Neuronal stem cell (in vitro differentiated cells): ENCODE measurements at regions not wholly inside any gene's neighbourhood (a gene's known extent, or its start where the extent isn't known, plus 50 kb on each side); places are given as distances from the start of the nearest gene placed in this dataset.
A peak's percentile ranks its signal among the peaks of the same experiment; 100 is the strongest.

Experiments used
- DNase-seq: peaks from one replicate; pipeline ENCODE4 v3.0.0-alpha.2; 2013; ENCODE audit warnings: low spot score
- H2AFZ ChIP-seq: one replicate; pipeline ENCODE4 v1.6.1; 2013; ENCODE audit warnings: mild to moderate bottlenecking, low read length, inconsistent platforms
- H2AK5ac ChIP-seq: 2 replicates; pipeline ENCODE4 v1.6.1; 2013; ENCODE audit warnings: low read depth, mild to moderate bottlenecking, inconsistent platforms, low read length, moderate library complexity, mixed read lengths
- H2BK120ac ChIP-seq: 2 replicates; pipeline ENCODE4 v1.6.1; 2013; ENCODE audit warnings: low read depth, mild to moderate bottlenecking, inconsistent platforms, low read length, moderate library complexity, mixed read lengths
- H2BK12ac ChIP-seq: one replicate; pipeline ENCODE4 v1.6.1; 2013; ENCODE audit warnings: low read length, inconsistent platforms
- H2BK15ac ChIP-seq: 2 replicates; pipeline ENCODE4 v1.6.1; 2013; ENCODE audit warnings: mild to moderate bottlenecking, low read length, inconsistent platforms, mixed read lengths
- H2BK5ac ChIP-seq: one replicate; pipeline ENCODE4 v1.6.1; 2013; ENCODE audit warnings: inconsistent platforms, mild to moderate bottlenecking, low read length, moderate library complexity
- H3K14ac ChIP-seq: one replicate; pipeline ENCODE4 v1.6.1; 2013; ENCODE audit warnings: low read length, inconsistent platforms
- H3K18ac ChIP-seq: 2 replicates; pipeline ENCODE4 v1.6.1; 2013; ENCODE audit warnings: low read length, inconsistent platforms
- H3K23ac ChIP-seq: 2 replicates; pipeline ENCODE4 v1.6.1; 2013; ENCODE audit warnings: low read depth, mild to moderate bottlenecking, mixed read lengths, low read length, inconsistent platforms; ENCODE audit not compliant: poor library complexity
- H3K27ac ChIP-seq: replicated peaks from 3 replicates; pipeline ENCODE4 v1.5.1; 2013; ENCODE audit warnings: low read length, inconsistent platforms
- H3K27me3 ChIP-seq, 3 experiments: 2 replicates each; pipeline ENCODE4 v1.6.1; 2013; ENCODE audit warnings: low read length in 3 of 3, mild to moderate bottlenecking in 2 of 3, inconsistent platforms in 1 of 3, low read depth in 1 of 3, mixed read lengths in 1 of 3, moderate library complexity in 1 of 3; ENCODE audit not compliant: control insufficient read depth in 3 of 3, insufficient read depth in 3 of 3
- H3K36me3 ChIP-seq, 2 donors: replicated peaks in 1 of 2; 2 replicates each; pipeline ENCODE4 v1.6.1; 2013; ENCODE audit warnings: low read length in 2 of 2; ENCODE audit not compliant: control insufficient read depth in 2 of 2, insufficient read depth in 2 of 2
- H3K4ac ChIP-seq: 2 replicates; pipeline ENCODE4 v1.6.1; 2013; ENCODE audit warnings: inconsistent platforms, mild to moderate bottlenecking, low read length, moderate library complexity
- H3K4me1 ChIP-seq, 2 donors: 1 replicate in 1 of 2; 2 replicates in 1 of 2; pipeline ENCODE4 v1.6.1; 2013; ENCODE audit warnings: low read length in 2 of 2, low read depth in 1 of 2; ENCODE audit not compliant: control insufficient read depth in 2 of 2, insufficient read depth in 1 of 2
- H3K4me2 ChIP-seq: one replicate; pipeline ENCODE4 v1.6.1; 2013; ENCODE audit warnings: mild to moderate bottlenecking, low read length, inconsistent platforms; ENCODE audit not compliant: insufficient read depth, poor library complexity, severe bottlenecking
- H3K4me3 ChIP-seq, 2 donors: 2 replicates each; pipeline ENCODE4 v1.5.1; 2013; ENCODE audit warnings: low read length in 2 of 2, mild to moderate bottlenecking in 2 of 2, inconsistent platforms in 1 of 2, moderate library complexity in 1 of 2
- H3K79me1 ChIP-seq: one replicate; pipeline ENCODE4 v1.6.1; 2013; ENCODE audit warnings: low read depth, mild to moderate bottlenecking, inconsistent platforms, low read length, moderate library complexity
- H3K9ac ChIP-seq: one replicate; pipeline ENCODE4 v1.6.1; 2013; ENCODE audit warnings: mild to moderate bottlenecking, low read depth, low read length, inconsistent platforms; ENCODE audit not compliant: poor library complexity
- H3K9me3 ChIP-seq, 2 donors: replicated peaks in 1 of 2; 2 replicates each; pipeline versions ENCODE3 to v1.6.1; 2013; ENCODE audit warnings: low read length in 2 of 2, mild to moderate bottlenecking in 2 of 2, inconsistent platforms in 1 of 2, low read depth in 1 of 2, mixed read lengths in 1 of 2, moderate library complexity in 1 of 2; ENCODE audit not compliant: control insufficient read depth in 2 of 2, insufficient read depth in 1 of 2
- H4K8ac ChIP-seq: one replicate; pipeline ENCODE4 v1.6.1; 2013; ENCODE audit warnings: low read depth, mild to moderate bottlenecking, inconsistent platforms, low read length, moderate library complexity
- H4K91ac ChIP-seq: one replicate; pipeline ENCODE4 v1.6.1; 2013; ENCODE audit warnings: low read length, low read depth, mild to moderate bottlenecking, inconsistent platforms; ENCODE audit not compliant: poor library complexity
- WGBS, 2 donors: extraction: QIAGEN DNeasy Blood & Tissue Kit; methylation state at CpG; one replicate each; pipeline ENCODE4 v1.1.7; 2013; ENCODE audit warnings: missing lambda C conversion rate in 2 of 2, mixed read lengths in 1 of 2; ENCODE audit not compliant: insufficient read length in 2 of 2, insufficient replicate concordance in 1 of 2; ENCODE audit errors: extremely low coverage in 2 of 2; 5-methylcytosine and 5-hydroxymethylcytosine counted together

GRCh38 chr15:29208836-29209235 lies 60.8 kb downstream of the NSMCE3 start:
- Histone ChIP-seq H3K4me1 (peaks cover 0 to 7% of the 10 kb centered on the region in 2 donors), H2BK12ac (no peak overlapping the region), H3K36me3 (no peaks in the 10 kb centered on the region), H2BK15ac (no peak overlapping the region), H3K4ac (no peak overlapping the region), H3K23ac (no peak overlapping the region), H3K14ac (no peak overlapping the region), H3K9ac (no peak overlapping the region), H2BK120ac (no peak overlapping the region), H3K18ac (no peak overlapping the region), H3K9me3 (no peaks in the 10 kb centered on the region), H2AFZ (no peak overlapping the region), H3K27me3 (peaks cover 0 to 7% (median 0%) of the 10 kb centered on the region in 3 experiments), H3K79me1 (no peaks in the 10 kb centered on the region), H3K4me3 (no peak overlapping the region), H4K8ac (no peak overlapping the region), H3K4me2 (no peak overlapping the region), H2BK5ac (no peak overlapping the region), H3K27ac (no peak overlapping the region), H4K91ac (no peak overlapping the region), H2AK5ac (no peak overlapping the region)
- no CpG with 5 or more reads among the region's 4 CpGs for WGBS, 2 donors
- DNase-seq = no peak

GRCh38 chr15:29208352-29208751 lies 61.3 kb downstream of the NSMCE3 start:
- no peaks in the 10 kb centered on the region for H3K79me1 ChIP-seq
- H3K9me3 ChIP-seq = no peaks in the 10 kb centered on the region
- H3K4me2 ChIP-seq = no peak overlapping the region
- H3K36me3 ChIP-seq = no peaks in the 10 kb centered on the region
- no peak for DNase-seq
- no peak overlapping the region for H2AK5ac ChIP-seq
- no peak overlapping the region for H4K91ac ChIP-seq
- H3K27ac ChIP-seq = no peak overlapping the region
- H3K4me1 ChIP-seq = peaks cover 0 to 7% of the 10 kb centered on the region in 2 donors
- no peak overlapping the region for H2BK15ac ChIP-seq
- H3K14ac ChIP-seq = no peak overlapping the region
- H3K4me3 ChIP-seq = no peak overlapping the region
- no peak overlapping the region for H3K9ac ChIP-seq
- H2BK12ac ChIP-seq = no peak overlapping the region
- no peak overlapping the region for H3K4ac ChIP-seq
- H2BK5ac ChIP-seq = no peak overlapping the region
- no peak overlapping the region for H2AFZ ChIP-seq
- no peak overlapping the region for H2BK120ac ChIP-seq
- no peak overlapping the region for H4K8ac ChIP-seq
- no peak overlapping the region for H3K23ac ChIP-seq
- WGBS, 2 donors = no CpG with 5 or more reads among the region's 5 CpGs
- peaks cover 0 to 7% (median 0%) of the 10 kb centered on the region in 3 experiments for H3K27me3 ChIP-seq
- no peak overlapping the region for H3K18ac ChIP-seq

DNA sequence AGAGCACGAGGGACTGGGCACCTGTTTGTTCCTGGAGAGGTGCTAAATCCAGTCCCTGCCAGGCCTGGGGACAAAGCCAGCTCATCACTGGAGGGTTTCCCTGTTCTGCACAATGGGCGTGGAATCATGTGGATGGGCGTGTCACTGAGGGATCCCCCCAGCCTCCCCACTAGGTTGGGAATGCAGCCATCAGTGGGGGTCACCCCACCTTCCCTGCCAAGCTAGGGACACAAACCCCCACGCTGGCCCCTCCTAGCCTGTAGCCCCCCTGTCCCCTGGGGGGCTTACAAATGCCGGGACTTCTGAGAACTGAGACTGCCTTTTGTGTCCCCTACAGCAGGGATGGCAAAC lies 61.9 kb downstream of the NSMCE3 start:
- H2BK120ac ChIP-seq = no peak overlapping the region
- no CpG with 5 or more reads among the region's 5 CpGs for WGBS, 2 donors
- no peak overlapping the region for H2AFZ ChIP-seq
- no peak overlapping the region for H2BK12ac ChIP-seq
- peaks cover 0 to 7% (median 0%) of the 10 kb centered on the region in 3 experiments for H3K27me3 ChIP-seq
- H3K4me1 ChIP-seq = peaks cover 0 to 7% of the 10 kb centered on the region in 2 donors
- H2BK15ac ChIP-seq = no peak overlapping the region
- H3K4ac ChIP-seq = peak overlapping the region; percentile 31
- H3K18ac ChIP-seq = peak overlapping the region; percentile 62
- no peaks in the 10 kb centered on the region for H3K36me3 ChIP-seq
- H3K23ac ChIP-seq = peak overlapping the region; percentile 70
- H3K4me3 ChIP-seq = no peak overlapping the region
- peak overlapping the region; percentile 74 for H2AK5ac ChIP-seq
- no peak overlapping the region for H3K4me2 ChIP-seq
- no peak for DNase-seq
- peak overlapping the region; percentile 54 for H3K9ac ChIP-seq
- H3K14ac ChIP-seq = no peak overlapping the region
- H4K91ac ChIP-seq = no peak overlapping the region
- no peak overlapping the region for H3K27ac ChIP-seq
- H4K8ac ChIP-seq = no peak overlapping the region
- no peaks in the 10 kb centered on the region for H3K79me1 ChIP-seq
- H3K9me3 ChIP-seq = no peaks in the 10 kb centered on the region
- peak overlapping the region; percentile 62 for H2BK5ac ChIP-seq

- DNase-seq = no peak
- H3K27me3 ChIP-seq = peaks cover 0 to 7% (median 0%) of the 10 kb centered on the region in 3 experiments
- H3K9me3 ChIP-seq = no peaks in the 10 kb centered on the region
- no peak overlapping the region for H2BK12ac ChIP-seq
- no peaks in the 10 kb centered on the region for H3K36me3 ChIP-seq
- H3K23ac ChIP-seq = no peak overlapping the region
- H3K27ac ChIP-seq = no peak overlapping the region
- H3K14ac ChIP-seq = no peak overlapping the region
- WGBS, 2 donors = no CpG with 5 or more reads among the region's 23 CpGs
- no peak overlapping the region for H3K4me2 ChIP-seq
- H2BK120ac ChIP-seq = peak overlapping the region; percentile 6
- H3K79me1 ChIP-seq = no peaks in the 10 kb centered on the region
- H2BK15ac ChIP-seq = no peak overlapping the region
- H4K91ac ChIP-seq = no peak overlapping the region
- peak overlapping the region; percentile 62 for H3K18ac ChIP-seq
- no peak overlapping the region for H3K4me3 ChIP-seq
- no peak overlapping the region for H4K8ac ChIP-seq
- H3K4ac ChIP-seq = peak overlapping the region; percentile 31
- peak overlapping the region; percentile 62 for H2BK5ac ChIP-seq
- peak overlapping the region; percentile 74 for H2AK5ac ChIP-seq
- no peak overlapping the region for H3K9ac ChIP-seq
- H3K4me1 ChIP-seq = peaks cover 0 to 7% of the 10 kb centered on the region in 2 donors
- H2AFZ ChIP-seq = no peak overlapping the region
Measured at GRCh38 chr15:29207027-29207757, 62.4 kb downstream of the NSMCE3 start.
